Posterior cingulate gyrus (tissue), 11 donors: ENCODE measurements at regions not wholly inside any gene's neighbourhood (a gene's known extent, or its start where the extent isn't known, plus 50 kb on each side); places are given as distances from the start of the nearest gene placed in this dataset.

ENCODE experiments used
- DNase-seq, 10 donors: peaks; one replicate each; pipeline versions ENCODE4 v3.0.0 to v3.0.0-alpha.2; 2020 to 2021; ENCODE audit warnings: mixed read lengths in 3 of 10
- intact Hi-C: fragments of 100-400 bp; cut with DNase I; formaldehyde crosslinking; loops from one replicate; pipeline ENCODE4 v1.15.1; 2023

DNA sequence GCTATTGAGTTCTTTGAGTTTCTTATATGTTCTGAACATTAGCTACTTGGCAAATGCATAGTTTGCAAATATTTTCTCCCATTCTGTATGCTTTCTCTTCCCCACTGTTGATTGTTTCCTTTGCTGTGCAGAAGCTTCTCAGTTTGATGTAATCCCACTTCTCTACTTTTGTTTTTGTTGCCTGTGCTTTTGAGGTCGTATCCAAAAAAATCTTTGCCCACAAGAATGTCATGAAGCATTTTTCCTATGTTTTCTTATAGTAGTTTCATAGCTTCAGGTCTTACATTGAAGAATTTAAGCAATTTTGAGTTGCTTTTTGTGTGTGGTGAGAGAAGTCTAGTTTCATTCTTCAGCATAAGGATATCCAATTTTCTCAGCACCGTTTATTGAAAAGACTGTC, 536.7 kb upstream of the ARGLU1 start:
- intact Hi-C loops, result no loop called here

DNA sequence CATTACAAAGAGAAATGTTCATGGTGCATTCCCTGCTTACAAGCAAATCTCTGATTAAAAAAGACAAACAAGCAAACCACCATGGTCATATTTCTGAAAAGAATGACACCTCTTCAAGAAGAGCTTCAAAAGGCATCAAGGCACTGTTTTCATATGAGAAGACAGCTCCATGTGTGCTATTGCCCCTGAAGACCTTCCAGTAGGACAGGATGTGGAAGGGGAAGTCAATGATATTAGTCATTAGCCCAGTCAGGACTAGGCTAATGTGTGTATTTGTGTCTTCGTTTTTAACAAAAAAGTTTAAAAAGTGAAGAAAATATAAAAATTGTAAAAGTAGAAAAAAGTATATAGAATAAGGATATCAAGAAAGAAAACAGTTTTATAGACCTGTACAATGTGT, 534.7 kb upstream of the ARGLU1 start:
- intact Hi-C loops, result no loop called here
- no peak for DNase-seq

More for the DNA sequence above, 536.7 kb upstream of the ARGLU1 start:
- no peak for DNase-seq

- intact Hi-C loops, result no loop called here
- DNase-seq, result no peak
Measured at GRCh38 chr13:107099661-107100060, 531.7 kb upstream of the ARGLU1 start.

DNA sequence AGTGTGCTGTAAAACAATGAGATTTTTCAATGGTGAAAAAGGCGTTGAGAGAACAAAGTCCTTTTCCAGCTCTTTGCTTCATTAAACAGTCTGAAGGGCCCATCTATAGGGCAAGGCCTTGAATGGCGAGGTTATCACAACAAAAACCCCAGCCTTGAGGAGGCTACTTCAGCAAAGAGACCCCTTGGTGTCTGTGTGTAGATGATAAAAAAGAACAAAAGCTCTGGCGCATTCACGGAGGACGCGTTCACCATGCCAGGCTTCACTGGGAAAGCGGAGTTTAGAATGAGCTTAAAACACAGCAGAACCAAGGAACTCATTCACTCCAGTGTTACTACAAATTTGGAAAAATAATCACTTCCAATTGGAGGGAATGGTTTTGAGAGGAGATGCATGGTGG, 530.0 kb upstream of the ARGLU1 start:
- no peak for DNase-seq
- intact Hi-C loops, result no loop called here

DNA sequence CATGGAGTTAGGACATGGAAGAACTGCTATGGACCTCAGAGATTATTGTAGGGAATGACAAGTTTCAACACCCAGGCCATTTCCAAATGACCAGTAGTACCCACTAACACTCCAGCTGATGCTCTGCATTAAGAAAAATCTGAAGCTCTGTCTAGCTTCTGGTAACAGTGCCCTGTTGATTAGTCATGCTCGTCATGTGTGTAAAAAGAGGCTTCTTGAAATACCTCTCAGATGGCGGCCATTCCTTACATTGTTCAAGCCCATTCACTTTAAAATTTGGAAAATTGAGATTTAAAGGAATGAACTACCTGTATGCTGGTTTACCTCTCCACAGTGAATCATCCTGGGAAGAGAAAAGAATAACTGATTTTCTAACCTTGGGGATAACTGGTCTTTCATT, 527.9 kb upstream of the ARGLU1 start:
- no peak for DNase-seq
- intact Hi-C loops, result no loop called here

- intact Hi-C loops, result no loop called here
- DNase-seq, result no peak
Measured at GRCh38 chr13:107091861-107092260, 523.9 kb upstream of the ARGLU1 start.

DNA sequence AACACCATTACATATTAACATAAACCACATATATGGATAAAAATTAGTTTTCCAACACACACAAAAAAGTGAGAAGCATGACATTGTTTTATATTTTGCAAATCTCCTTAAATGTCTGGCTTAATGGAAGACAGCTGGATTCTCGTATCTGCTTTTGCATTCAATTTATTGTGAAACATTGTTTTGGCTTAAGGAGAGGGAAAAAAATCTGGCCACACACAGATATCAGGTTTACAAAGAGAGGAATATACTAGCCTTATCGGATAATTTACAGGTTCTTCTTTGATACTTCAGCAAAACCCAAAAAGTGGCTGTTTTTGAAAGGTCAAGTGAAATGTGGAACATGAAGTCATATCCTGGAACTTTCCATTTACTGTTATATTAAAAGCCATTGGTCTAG, 523.5 kb upstream of the ARGLU1 start:
- intact Hi-C loops, result no loop called here
- DNase-seq, result no peak

GRCh38 chr13:107088061-107088460, 520.1 kb upstream of the ARGLU1 start:
- intact Hi-C loops, result no loop called here
- no peak for DNase-seq

DNA sequence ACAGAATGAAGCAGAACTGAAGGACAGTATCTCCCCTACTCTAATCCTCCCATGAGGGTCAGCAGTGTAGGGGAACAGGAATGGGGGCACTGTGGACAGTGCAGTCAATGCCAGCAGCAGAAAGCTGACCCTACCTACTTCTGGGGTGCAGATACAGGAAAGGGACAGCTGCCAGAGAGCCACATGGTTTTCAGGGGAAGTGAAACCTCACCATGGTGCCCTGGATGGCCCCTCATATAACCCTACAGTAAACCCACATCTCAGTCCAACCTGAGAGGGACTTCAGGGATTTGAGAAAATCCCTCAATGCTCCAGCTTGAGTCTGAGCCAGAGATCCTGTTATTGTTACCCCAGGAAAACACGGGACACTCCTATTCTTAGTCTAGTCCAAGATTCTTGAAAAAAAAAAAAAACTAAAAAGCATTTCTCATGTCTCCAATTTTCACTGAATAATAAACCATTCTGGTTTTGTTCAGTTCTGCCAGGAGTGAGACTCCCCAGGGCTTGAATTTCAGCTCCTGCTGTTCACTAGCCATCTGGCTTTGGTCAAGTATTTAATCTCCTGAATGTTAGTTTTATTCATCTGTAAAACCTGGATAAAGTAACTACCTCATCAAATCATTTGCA, 511.6 kb upstream of the ARGLU1 start:
- DNase-seq, result no peak
- intact Hi-C loops, result no loop called here

- no peak for DNase-seq
- intact Hi-C loops, result no loop called here
Measured at GRCh38 chr13:107078229-107078765, 510.4 kb upstream of the ARGLU1 start.

DNA sequence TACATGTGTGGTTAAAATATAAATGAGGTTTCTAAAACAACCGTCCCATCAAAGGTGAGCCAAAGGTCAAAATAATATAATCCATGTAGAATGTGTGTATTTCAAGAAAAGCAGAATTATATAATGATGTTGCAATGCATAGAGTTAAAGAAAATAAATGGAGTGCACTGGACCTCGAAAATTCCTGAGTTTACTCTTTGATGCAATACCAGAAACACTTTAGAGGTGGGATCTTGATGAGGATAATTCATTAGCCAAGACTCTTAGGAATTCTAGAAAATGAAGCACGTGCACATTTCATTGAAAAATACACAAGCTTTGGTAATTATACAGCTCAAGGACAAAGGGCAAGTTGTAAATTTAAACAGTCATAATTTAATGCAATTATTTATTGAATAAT, 508.9 kb upstream of the ARGLU1 start:
- intact Hi-C loops, result no loop called here
- DNase-seq, result no peak

- intact Hi-C loops, result no loop called here
Measured at GRCh38 chr13:107075576-107075975, 507.6 kb upstream of the ARGLU1 start.

DNA sequence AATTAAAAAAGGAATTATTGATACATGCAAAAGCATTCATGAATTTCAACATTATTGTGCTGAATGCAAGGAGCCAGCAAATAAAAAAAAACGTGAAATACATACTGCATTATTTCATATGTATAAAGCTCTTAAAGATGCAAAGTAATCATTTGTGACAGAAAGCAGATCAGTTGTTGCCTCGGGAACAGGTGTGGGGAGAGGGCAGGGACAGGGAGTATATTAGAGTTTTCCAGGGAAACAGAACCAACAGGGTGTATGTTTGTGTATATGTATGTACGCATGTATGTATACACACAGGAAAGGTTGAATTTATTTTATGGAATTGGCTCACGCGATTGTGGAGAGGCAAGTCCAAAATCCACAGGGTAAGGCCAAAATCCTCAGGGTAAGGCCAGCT, 502.9 kb upstream of the ARGLU1 start:
- no peak for DNase-seq
- intact Hi-C loops, result no loop called here

More at GRCh38 chr13:107075576-107075975, 507.6 kb upstream of the ARGLU1 start:
- DNase-seq, result no peak

DNA sequence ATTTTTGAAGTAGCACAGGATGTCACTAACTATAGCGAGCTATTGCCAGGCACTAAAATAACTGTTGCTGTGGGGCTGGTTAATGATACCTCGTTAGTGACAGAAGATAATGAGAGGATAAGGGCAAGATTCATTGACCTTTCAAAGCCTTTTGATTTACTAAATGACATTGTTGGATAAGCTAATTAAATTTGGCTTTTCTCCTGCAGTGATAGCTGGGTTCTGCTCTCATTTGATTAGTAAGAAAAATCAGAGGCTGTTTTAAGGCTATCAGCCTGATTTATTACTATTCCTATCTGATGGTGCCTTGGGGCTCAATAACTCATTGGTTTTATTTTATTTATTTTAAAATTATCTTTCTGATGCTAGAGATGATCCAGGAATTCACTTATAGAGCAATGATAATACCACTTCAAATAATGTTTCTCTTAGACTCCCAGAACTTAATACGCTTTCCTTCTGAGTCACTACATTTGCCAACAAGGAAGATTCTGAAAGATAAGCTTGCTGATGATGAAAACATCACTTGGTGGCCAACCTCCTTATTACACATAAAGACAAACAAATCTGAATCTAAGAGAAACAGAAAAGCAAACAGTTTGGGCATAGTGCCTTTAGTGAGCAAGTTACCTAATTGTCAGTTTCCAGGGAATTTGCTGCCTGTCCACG, 501.3 kb upstream of the ARGLU1 start:
- intact Hi-C loops, result no loop called here
- DNase-seq, result no peak

DNA sequence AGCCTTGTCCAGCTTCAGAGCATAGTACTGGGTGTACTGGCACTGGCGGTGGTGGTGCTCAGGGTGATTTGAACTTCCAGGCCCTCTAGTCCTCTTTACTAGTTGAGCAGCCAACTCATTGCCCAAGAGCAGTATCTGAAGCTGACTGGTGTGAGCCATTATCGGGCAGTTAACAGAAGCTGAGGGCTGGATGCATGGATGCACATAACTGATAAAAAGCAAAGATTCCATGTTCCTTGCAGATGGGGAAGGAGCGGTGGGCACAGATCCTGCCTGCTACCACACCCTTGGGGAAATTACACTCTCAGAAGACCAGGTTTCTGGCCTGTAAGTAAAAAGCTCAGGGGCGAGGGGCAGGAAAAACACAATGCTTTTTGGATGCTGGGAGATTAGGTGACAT, 499.4 kb upstream of the ARGLU1 start:
- DNase-seq, result no peak
- intact Hi-C loops, result no loop called here

GRCh38 chr13:107066355-107066754, 498.4 kb upstream of the ARGLU1 start:
- DNase-seq, result no peak

DNA sequence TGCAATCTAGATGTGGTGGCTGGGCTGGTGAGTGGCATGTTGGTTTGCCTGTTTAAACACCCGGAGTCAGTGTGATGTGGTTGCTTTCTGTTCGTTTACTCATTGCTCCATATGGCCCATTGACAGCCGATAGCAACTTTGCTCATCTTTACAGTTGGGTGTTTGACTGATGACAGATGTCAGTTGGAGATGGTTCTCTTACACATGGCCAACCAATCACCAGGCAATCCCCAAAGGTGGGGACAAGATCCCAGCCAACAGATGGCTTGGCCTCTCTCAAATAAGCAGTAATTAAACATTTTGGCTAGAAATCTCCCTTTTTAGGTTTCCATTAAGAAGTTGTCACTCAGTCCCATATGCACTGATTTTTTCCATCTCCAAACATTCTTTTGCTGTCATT, 497.1 kb upstream of the ARGLU1 start:
- no peak for DNase-seq
- intact Hi-C loops, result no loop called here

More at GRCh38 chr13:107066355-107066754, 498.4 kb upstream of the ARGLU1 start:
- intact Hi-C loops, result no loop called here

DNA sequence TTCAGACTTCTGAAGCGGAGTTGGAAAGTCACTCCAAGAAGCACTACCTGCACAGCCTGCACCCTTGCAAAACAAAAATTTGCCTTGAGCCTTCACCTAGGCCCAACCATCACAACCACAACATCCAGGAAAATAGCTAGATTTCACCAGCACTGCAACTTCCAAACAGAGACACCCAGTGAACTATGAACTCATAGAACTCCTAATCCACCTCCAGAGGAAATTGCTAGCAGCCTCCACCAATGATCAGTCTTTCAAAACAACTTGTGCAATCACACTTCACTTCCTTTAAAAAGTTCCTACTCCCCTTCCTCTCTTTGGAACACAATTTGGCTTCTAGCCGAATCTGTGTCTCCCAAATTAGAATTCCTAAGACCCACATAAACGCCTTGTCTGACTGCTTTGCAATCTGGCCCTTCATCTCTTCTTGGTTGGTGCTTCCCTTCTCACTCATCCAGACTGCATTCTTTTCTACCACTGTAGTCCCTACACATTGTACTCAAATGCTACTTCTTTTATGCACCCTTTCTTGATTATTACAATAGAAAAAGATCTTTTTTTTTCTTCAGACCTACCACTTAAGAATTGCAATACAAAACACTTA, 489.2 kb upstream of the ARGLU1 start:
- intact Hi-C loops, result no loop called here
- no peak for DNase-seq

DNA sequence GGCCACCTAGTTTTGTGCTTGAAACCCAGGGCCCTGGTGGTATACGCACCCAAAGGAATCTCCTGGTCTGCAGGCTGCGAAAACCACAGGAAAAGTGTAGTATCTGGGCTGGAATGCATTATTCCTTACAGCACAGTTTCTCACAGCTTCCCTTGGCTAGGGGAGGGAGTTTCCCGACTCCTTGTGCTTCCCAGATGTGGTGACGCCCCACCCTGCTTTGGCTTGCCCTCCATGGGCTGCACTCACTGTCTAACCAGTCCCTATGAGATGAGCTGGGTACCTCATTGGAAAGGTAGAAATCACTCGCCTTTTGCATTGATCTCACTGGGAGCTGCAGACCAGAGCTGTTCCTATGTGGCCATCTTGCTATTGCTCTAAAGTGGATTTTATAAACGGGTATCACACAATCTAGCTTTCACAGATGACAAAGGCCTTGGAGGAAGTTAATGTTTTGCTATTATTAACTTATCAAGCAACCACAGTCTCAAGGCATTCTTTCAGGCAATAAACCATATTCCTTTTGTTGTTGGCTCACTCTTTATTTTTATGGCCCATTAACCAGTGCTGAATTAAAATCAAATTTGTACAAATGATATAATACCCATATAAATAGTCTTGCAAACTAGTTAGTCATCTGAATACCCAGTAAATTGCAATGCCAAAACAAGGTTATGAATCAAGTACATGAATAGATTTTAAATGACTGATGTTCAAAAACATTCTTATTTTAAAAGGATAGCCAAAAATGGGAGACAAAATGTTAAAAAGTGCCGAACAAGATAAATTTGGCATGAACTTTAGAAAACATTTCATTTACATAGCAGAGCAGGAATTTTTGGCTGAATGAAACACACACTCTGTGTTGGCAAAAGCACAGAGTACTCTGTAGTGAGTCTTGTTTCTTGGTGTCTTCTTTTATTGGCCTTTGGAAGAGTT, 475.4 kb upstream of the ARGLU1 start:
- DNase-seq, result no peak
- intact Hi-C loops, result no loop called here

- DNase-seq, result no peak
- intact Hi-C loops, result no loop called here
Measured at GRCh38 chr13:107035778-107036177, 467.8 kb upstream of the ARGLU1 start.

DNA sequence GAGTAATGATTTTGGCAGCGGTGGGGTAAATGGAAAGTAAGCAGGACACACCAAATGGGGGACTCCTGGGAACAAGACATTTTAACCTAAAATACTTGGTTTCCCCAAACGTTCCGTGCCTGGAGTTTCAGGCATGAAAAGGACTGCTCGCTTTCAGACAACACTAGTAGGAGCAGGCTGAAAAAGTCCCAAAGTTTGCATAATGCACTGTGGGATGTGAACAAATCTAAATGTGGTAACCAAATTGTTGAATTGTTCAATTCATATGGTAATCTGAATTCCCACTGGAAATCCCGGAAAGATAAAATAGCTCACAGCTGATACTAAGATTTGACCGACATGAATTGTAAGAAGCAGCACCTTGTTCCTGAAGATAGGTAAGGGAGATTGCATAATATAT, 467.2 kb upstream of the ARGLU1 start:
- intact Hi-C loops, result no loop called here
- no peak for DNase-seq
